Lower leg skin (tissue), 4 donors: ENCODE measurements at regions not wholly inside any gene's neighbourhood (a gene's known extent, or its start where the extent isn't known, plus 50 kb on each side); places are given as distances from the start of the nearest gene placed in this dataset.

Source experiments
- DNase-seq, 2 donors: peaks; one replicate each; pipeline ENCODE4 v3.0.0-alpha.2; 2019; ENCODE audit warnings: low spot score in 2 of 2
- H3K4me3 ChIP-seq: fragments of 200-600 bp; sonication (generic); 2 replicates; pipeline ENCODE4 v1.5.1; 2017; ENCODE audit warnings: mild to moderate bottlenecking, low read depth; ENCODE audit not compliant: poor library complexity, severe bottlenecking
- POLR2A ChIP-seq, 2 donors: fragments of 450-650 bp; IDR thresholded peaks; one replicate each; pipeline ENCODE4 v1.6.1; 2016 to 2017; ENCODE audit warnings: antibody characterized with exemption in 2 of 2, mild to moderate bottlenecking in 1 of 2, moderate library complexity in 1 of 2
- WGBS, 2 donors: methylation state at CpG; one replicate each; pipeline ENCODE4 v1.1.5; 2018; 5-methylcytosine and 5-hydroxymethylcytosine counted together
- intact Hi-C: fragments of 100-400 bp; cut with DNase I; formaldehyde crosslinking; loops from one replicate; pipeline ENCODE4 v1.15.0; 2023; ENCODE audit warnings: low total_unique reads
- TF ChIP-seq, protein P1 (sequence below), 3 donors: fragments of 450-650 bp; IDR thresholded peaks; one replicate each; pipeline ENCODE4 v1.5.1; 2016; ENCODE audit warnings: antibody characterized with exemption in 3 of 3, mild to moderate bottlenecking in 3 of 3, moderate library complexity in 2 of 3

DNA sequence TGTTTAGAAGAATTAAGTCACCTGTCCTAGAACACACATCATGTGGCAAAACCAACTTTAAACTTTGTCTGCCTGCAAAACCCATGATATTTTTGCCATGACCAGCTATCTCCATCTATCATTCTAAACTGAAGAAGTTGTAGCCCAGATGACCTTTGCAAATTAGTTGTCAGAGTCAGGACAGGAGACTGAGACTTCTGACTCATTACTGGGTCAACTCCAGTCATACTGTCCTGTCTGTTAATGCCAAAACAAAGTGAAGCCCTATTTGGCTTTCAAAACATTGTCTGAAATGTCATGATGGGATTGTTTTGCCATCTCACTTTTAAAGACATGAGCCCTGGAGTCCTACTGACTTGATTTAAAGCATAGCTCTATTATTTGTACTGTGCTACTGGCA is 365.7 kb upstream of the CPEB2 start:
- intact Hi-C loops: no loop called here
- TF ChIP-seq, protein P1, sequence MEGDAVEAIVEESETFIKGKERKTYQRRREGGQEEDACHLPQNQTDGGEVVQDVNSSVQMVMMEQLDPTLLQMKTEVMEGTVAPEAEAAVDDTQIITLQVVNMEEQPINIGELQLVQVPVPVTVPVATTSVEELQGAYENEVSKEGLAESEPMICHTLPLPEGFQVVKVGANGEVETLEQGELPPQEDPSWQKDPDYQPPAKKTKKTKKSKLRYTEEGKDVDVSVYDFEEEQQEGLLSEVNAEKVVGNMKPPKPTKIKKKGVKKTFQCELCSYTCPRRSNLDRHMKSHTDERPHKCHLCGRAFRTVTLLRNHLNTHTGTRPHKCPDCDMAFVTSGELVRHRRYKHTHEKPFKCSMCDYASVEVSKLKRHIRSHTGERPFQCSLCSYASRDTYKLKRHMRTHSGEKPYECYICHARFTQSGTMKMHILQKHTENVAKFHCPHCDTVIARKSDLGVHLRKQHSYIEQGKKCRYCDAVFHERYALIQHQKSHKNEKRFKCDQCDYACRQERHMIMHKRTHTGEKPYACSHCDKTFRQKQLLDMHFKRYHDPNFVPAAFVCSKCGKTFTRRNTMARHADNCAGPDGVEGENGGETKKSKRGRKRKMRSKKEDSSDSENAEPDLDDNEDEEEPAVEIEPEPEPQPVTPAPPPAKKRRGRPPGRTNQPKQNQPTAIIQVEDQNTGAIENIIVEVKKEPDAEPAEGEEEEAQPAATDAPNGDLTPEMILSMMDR (IDR thresholded peaks at IDR 0.05): no peak
- TF ChIP-seq POLR2A (IDR thresholded peaks at IDR 0.05): no peak

DNA sequence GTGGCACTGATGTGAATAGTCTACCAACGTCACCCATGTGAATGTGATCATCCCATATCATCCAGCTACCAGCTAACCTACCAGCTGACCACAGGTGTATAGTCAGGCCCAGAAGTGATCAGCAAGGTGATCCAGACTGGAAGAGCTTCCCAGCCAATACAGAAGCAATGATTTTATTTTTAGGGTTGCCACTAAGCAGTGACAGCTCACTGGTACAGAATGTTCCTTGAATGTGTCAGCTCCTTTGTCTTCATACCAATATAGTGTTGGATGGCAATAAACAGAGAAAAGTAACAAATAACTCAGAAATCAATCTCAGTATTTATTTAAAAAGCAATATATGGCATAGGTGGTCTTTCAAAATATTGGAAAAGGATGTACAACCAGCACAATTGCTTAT is 361.8 kb upstream of the CPEB2 start:
- no peak for TF ChIP-seq POLR2A (IDR thresholded peaks at IDR 0.05)
- TF ChIP-seq, protein P1 (IDR thresholded peaks at IDR 0.05): no peak
- intact Hi-C loops: no loop called here
- WGBS, 2 donors: 88% methylated on average over 1 of the region's 1 CpG
- no peak overlapping the region for H3K4me3 ChIP-seq
- no peak for DNase-seq

More for the DNA sequence above, 365.7 kb upstream of the CPEB2 start:
- DNase-seq: no peak
- H3K4me3 ChIP-seq: no peak overlapping the region

DNA sequence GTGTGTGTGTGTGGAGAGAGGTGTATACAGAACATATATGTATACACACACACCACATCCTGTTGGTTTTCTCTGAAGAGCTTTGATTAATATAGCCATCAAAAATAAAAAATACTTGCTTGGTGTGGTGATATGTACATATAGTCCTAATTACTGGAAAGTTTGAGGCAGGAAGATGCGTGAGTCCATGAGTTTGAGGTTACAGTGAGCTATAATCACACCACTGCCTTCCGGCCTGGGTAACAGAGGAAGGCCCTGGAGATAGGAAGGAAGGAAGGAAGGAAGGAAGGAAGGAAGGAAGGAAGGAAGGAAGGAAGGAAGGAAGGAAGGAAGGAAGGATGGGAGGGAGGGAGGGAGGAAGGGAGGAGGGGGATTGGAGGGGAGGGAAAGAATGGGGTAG is 360.4 kb upstream of the CPEB2 start:
- TF ChIP-seq, protein P1 (IDR thresholded peaks at IDR 0.05): no peak
- TF ChIP-seq POLR2A (IDR thresholded peaks at IDR 0.05): no peak
- no peak overlapping the region for H3K4me3 ChIP-seq
- intact Hi-C loops: no loop called here
- 67 to 77% methylated on average over 2 of the region's 2 CpGs for WGBS, 2 donors
- DNase-seq: no peak

DNA sequence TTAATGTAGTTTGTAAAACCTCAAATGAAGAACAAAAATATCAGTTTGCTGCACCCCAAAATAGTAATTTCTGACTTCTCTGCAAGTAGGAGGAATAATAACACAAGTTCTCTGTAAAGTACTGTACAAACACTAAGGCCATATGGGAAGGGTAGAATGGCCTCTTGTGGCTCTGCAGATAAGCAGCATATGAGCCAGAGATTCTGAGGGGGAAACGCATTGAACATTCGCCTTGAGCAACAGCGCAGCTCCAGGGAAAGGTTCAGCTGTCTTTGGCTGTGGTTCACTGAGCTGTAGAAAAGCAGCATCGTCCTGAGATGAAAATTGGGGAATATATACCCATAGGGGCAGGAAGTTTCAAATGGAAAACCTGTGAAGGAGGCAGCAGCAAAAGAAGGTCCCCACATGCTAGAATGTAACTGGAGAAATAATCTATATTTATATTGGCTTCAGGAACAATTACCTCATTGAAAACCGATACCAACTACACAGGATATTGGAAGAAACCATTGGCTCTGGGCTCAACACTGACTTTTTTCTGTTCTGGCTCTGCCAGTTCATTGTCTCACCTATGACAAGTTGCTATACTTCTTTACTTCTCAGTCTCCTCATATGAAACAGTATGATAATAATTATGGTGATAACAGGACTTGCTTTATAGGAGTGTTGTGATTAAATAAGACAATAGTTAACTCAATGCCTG is 357.6 kb upstream of the CPEB2 start:
- WGBS, 2 donors: 77 to 80% methylated on average over 5 of the region's 5 CpGs
- intact Hi-C loops: no loop called here

DNA sequence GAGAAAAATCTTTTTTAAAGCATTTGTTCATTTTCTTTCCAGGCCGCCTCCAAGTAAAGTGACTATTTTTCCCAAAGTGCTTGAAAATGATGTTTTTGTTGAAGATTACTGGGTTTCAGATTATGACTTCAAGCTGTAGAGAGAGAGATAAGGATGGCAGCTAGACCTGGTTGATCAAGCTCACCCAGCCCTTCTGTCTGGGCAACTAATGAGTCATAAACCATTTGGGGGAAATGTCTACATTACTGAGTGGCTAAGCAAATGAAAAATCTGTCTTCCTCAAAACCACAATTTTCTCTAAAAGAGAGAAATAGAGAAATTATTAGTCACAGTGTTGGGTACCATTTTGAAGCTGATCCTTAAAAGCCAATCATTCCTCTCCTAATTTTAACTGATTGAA is 355.4 kb upstream of the CPEB2 start:
- TF ChIP-seq, protein P1 (IDR thresholded peaks at IDR 0.05): no peak
- TF ChIP-seq POLR2A (IDR thresholded peaks at IDR 0.05): no peak
- WGBS, 2 donors: 83 to 85% methylated on average over 1 of the region's 1 CpG
- DNase-seq: no peak
- H3K4me3 ChIP-seq: no peak overlapping the region
- intact Hi-C loops: no loop called here

More for the DNA sequence above, 357.6 kb upstream of the CPEB2 start:
- TF ChIP-seq, protein P1 (IDR thresholded peaks at IDR 0.05): no peak
- TF ChIP-seq POLR2A (IDR thresholded peaks at IDR 0.05): no peak
- no peak overlapping the region for H3K4me3 ChIP-seq
- DNase-seq: no peak

DNA sequence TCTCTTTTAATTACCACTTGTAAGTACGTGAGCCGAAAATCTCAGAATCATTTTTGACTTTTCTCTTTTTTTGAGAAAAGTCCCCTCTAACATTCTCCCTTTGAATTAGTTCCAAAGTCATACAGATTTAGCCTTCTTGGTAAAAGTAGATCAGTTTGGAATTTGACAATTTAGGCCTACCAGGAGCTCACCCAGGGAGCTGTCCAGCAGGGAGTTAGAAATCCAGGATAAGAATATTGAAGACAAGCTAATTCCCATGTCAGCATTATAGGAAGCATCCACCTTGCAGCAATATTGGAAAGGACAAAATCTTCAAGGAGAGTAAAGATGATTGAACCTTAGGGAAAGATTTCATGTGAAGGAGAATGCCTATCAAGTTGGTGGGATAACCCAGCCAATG is 352.2 kb upstream of the CPEB2 start:
- H3K4me3 ChIP-seq: no peak overlapping the region
- intact Hi-C loops: no loop called here
- WGBS, 2 donors: 92 to 95% methylated on average over 2 of the region's 2 CpGs
- no peak for DNase-seq
- no peak for TF ChIP-seq POLR2A (IDR thresholded peaks at IDR 0.05)
- TF ChIP-seq, protein P1 (IDR thresholded peaks at IDR 0.05): no peak
